ENCODE measurements at regions not wholly inside any gene's neighbourhood (a gene's known extent, or its start where the extent isn't known, plus 50 kb on each side); places are given as distances from the start of the nearest gene placed in this dataset.

- no peak for DNase-seq
These were observed 358.6 kb upstream of the ASIC2 start for GRCh38 chr17:33651686-33652085.

DNA sequence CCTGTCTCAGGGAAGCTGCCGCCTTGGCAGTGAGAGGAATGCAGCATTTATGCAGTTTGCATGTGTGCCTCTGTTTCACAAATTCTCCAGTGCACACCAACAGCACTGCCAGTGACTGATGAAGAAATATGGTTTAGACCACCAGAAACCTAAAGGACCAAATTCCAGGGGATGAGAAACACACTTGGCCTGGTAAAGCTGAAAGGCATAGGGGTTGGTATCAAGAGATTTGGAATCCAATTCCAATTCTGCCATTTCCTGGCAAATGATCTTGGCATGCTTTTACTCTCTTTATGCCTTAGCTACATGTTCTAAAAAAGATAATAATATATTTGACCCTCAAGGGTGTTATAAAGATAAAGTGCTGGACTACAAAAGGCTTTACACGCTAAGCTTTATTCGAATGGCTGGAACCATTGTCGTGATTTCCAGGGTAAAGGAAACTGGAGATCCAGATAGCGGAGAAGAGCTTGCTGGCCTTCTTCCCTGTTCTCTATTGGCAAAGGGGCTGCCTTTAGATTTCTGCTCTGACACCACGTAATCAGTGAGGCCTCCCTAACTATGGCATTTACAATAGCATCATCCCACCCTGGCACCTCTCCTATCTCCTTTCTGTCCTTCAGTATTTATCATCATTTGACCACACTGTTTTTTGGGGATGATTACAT lies 359.8 kb upstream of the ASIC2 start:
- DNase-seq, result no peak

DNA sequence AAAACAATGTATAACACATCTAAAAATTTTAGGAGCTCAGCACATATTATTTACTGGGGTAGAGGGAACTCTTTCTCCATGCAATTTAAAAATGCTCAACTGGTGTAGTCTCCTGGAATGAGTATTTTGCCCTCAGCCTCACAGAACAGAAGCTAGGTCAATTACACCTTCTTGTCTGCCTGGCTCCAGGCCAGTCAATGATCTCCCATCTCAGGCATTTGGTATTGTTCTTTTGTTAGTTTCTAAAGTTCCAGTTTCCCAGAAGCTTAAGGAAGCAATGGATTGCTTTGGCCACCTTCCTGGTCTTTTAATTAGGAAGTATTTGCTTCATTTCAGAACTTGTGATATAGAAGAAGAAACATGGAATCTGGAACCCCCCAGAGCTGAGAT lies 360.3 kb upstream of the ASIC2 start:
- DNase-seq, result no peak

DNA sequence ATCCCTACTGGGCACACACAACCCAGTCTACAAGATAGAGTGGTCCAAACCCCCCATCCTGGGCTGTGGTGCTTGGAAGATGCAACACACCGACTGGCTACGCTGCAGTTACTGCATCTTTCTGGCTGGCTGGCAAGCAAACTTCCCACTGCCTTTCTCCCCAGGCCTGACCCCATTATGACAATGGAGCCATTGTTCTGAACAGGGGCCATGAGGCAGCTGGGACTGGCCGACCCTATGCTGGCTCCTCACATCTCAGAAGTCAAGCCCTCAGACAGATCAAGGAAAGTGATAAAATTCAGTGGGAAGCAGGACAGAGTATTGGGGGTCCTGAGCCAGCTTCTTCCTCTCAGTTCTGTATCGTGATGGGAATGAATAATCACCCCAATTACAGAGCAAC lies 364.1 kb upstream of the ASIC2 start:
- no peak for DNase-seq

DNA sequence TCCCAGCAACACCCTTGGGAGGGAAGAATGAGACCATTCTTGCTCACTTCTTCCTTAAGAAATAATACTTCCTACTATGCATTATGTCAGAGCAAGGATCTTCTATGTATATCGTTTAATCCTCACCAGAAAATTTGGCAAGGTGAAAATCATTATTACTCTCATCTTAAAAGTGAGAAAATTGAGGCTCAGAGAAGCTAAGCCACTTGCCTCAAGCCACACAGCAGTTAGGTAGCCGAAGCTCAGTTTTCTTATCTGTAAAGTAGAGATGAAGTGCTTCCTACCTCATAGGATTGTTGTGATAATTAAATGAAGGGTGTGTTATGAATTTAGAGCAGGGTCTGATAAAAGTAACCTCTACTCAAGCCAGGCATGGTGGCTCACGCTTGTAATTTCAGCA lies 368.9 kb upstream of the ASIC2 start:
- DNase-seq, result no peak

DNA sequence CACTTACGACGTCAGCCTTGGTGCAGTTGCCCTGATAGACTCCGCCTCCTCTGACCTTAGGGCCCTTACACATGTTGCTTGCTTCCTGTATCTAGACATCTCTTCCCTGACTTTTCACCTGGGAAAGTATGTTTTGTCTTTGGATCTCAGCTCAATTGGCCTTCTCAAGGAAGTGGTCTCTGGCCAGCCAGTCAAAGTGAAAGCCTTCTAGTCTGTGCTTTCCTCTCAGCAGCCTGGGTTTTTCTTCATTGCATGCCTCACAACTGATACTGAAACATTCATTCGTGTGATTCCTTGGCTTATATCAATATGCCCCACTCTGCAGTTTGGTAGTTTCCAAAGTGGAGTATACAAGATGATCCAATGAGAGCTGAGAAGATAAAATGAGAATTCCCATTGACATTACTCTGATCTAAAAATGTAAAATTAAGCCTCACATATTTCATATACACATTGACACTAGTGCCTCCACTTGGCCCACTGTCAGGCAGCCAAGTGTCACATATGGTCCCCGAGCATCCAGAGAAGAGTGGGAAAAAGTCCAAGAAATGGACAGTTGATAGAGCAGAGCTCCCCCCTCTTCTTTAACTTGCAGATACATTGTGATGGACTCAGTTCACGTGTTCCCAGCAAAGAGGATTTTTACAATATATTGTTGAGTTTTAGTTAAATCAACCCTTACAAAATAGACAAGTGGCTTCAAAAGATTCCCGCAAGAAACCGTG lies 371.2 kb upstream of the ASIC2 start:
- no peak for DNase-seq

DNA sequence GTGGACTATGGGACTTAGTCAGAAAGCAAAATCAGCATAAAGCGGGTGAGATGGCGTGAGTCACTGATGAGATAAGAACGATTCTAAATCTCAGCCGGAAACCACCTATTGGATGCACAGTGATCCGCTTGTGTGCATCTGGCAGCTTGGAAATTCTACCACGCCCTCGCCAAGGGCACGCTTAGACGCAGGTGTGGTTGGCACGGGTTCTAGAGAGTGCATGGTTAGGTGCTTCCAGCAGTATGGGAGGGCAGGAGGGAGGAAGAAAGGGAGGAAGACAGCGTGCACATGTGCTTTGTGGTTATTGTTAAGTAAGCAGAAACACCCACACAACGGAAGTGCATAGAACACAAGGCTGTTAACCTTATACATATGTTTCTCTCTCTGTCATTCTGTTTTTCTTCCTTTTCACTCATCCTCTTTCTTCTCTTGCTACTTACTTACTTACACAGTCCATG lies 374.0 kb upstream of the ASIC2 start:
- peak; percentile 8 to 23 for DNase-seq

- no peak for DNase-seq
These were observed 374.6 kb upstream of the ASIC2 start for GRCh38 chr17:33667671-33668070.

DNA sequence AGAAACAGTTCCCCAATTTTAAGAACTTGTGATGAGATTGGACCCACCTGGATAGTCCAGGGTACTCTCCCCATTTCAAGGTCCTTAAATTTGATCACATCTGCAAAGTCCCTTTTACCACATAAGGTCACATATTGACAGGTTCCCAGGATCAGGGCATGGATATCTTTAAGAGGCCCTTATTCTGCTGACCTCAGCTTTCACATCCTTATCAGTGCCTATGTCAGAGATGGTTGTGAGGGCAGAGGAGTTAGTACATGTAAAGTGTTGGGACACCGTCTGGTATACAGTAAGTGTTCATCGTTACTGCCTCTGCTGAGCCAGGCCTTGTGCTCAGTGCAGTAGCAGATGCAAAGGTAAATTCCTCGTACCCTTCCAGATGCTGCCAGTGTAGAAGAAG lies 375.4 kb upstream of the ASIC2 start:
- no peak for DNase-seq

DNA sequence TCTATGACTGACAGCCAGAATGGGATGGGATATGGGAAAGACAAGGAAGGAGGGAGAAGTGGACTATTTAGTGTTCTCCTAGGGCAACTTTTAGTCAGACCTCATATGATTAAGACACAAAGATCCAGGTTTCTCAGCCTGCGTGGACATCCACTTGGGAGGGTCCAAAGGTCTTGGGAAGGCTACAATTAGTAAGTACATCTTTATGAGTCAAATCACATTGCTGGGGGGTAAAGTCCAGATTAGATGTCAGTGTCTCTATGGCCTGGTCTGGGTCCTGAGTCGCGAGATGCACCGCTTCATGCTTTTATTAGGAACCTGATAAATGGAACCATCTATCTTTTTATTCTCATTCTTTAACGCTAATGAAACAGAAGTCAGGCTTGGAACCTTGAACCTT lies 378.4 kb upstream of the ASIC2 start:
- no peak for DNase-seq

- peak; percentile 49 to 63 for DNase-seq
These were observed 381.6 kb upstream of the ASIC2 start for GRCh38 chr17:33674685-33675084.

- no peak for DNase-seq
These were observed 383.3 kb upstream of the ASIC2 start for GRCh38 chr17:33676444-33676843.

- DNase-seq, result no peak
These were observed 386.5 kb upstream of the ASIC2 start for GRCh38 chr17:33679595-33679994.

DNA sequence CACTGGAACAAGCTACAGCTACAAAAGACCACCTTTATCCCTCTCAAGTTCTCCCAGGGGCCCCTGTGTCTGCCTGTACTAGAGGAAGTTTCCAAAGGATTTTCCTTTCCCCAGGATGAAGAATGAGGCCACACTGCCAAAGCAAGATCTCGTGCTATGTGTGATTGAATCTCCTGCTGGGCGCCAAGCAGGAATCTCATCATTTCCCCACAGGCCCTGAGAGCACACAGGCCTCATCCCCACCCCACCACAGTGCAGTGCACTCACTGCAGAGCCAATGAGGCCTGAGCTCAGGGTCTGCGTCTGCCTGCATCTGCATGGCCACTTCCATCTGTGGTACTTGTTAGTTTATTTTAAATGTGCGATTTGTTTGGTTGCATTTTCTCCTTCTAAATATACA lies 387.4 kb upstream of the ASIC2 start:
- no peak for DNase-seq

DNA sequence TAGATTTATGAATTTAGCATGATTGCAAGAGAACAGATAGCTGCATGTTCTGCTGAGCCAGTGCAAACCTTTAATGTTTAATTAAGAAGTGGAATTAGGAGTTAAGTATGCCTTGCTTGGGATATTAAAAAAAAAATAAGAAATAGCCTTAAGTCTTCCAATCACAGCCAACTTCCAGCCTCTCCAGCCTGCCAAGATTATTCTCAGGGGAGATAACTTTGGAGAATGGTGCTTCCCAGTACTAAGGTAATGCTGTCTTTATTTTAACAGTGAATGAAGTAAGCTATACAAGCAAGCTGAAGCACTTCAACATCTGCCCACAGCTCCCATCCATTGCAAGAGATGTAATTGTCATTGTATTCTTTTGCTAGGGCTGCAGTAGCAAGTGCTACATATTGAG lies 389.5 kb upstream of the ASIC2 start:
- DNase-seq, result no peak

DNA sequence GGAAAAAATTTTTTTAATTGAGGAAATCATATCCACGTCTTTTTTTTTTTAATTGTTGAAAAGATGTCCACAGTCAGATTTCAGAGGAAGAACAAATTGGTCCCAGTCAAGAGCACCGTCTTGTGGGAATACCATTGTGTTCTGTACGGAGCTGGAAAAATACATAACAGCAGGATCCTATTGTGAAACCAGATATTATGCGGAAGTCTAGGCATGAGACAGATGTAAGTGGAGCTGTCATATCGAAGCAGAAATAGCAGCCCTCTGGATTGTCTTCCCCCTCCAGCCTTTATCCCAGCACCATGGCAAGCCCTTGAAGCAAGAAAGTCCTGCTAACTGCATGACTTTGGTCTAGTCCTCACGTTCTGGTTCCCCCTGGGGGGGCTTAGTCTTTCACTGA lies 391.6 kb upstream of the ASIC2 start:
- no peak for DNase-seq

DNA sequence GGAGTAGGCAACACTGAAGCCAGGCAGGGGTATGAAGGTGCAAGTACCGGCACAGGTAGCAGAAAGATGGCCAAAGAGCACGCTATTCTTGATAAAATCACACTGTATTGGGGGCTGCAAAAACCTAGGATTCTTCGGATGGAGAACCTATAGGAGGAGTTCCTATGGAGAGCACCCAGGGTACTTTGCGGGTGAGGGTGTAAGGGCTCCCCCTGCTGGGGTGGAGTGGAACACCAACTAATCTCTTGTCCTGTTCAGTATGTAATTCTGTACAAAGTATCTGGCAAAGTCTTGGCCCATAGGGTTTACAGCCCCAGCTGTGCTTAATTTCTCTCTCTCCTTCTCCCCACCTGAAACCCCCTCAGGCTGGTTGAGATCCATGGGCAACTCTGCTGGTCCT lies 393.1 kb upstream of the ASIC2 start:
- peak; percentile 21 to 23 for DNase-seq

DNA sequence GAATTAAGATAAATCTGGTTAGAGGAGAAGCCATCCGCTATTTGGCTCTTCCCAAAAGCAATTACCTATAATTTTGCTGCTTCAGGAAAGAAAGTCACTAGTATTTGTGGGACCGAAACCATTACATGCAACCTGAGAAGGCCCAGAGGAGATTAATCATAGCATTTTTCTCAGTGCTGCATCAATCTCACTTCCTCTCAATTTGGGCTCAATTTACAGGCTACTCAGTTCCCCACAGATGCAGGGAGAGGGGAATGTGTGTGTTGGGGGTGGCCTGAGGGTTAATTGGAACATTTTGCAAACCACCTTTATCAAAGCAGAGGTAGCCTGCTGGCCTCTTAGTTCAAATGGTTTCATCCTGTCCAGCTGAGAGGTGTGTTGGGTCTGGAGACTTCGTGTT lies 394.7 kb upstream of the ASIC2 start:
- DNase-seq, result no peak

DNA sequence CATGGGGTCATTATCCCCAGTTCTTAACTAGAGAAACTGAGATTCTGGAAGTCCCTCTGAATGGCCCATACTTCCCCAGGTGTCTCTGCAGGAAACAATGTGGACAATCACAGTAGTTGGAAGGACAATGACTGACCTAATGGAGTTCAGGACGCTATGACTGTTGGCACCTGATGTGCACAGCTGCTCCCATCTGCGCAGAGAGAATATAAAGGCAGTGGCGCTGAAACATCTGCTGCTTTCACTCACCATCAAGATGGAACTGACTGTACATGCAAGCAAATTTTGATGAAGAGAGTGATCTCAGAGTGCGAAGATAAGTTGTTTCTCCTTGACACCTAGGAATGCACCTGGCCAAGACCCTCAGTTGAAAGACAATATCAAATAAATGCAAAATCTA lies 395.7 kb upstream of the ASIC2 start:
- DNase-seq, result no peak

DNA sequence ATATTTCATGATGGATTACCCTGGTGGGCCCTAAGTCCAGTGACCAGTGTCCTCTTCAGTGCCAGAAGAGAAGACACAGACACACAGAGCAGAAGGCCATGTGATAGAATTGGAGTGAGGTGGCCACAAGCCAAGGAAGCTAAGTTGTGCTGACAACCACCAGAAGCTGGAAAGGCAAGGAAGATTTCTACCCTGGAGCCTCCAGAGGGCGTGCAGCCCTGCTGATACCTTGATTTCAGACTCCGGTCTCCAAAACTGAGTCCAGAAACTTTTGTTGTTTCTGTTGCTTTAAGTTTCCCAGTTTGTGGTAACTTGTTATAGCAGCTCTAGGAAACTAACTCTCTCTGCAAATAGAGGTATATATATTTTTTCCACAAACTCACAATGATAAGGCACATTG lies 396.6 kb upstream of the ASIC2 start:
- no peak for DNase-seq

DNA sequence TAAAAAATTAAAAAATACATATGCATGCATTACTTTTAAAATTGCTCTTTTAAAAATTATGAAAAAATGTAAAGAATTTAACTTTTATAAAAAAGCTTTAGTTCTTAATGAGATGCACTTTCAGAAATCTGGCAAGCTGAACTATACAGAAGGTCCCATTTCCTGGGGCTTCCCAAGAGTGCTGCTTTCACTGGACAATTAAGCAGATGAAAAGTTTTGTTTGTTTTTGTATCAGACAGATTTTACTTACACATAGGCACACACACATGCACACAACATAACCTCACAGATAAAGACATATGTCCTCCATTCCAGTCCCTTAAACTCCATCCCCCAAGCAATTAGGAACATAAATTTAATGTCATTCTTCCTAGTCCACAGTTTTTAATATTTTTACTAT lies 402.3 kb upstream of the ASIC2 start:
- DNase-seq, result no peak

GRCh38 chr17:33696102-33696501 lies 403.0 kb upstream of the ASIC2 start:
- no peak for DNase-seq

- DNase-seq, result no peak
These were observed 404.5 kb upstream of the ASIC2 start for GRCh38 chr17:33697557-33697956.

- DNase-seq, result no peak
These were observed 408.8 kb upstream of the ASIC2 start for GRCh38 chr17:33701910-33702309.

GRCh38 chr17:33704856-33705255 lies 411.8 kb upstream of the ASIC2 start:
- DNase-seq, result no peak
